Testis (tissue), 2 donors: ENCODE measurements at regions not wholly inside any gene's neighbourhood (a gene's known extent, or its start where the extent isn't known, plus 50 kb on each side); places are given as distances from the start of the nearest gene placed in this dataset.

ENCODE experiments used
- DNase-seq: peaks from one replicate; pipeline ENCODE4 v3.0.0-alpha.2; 2019
- H3K27ac ChIP-seq, 2 donors: fragments of 200-600 bp; sonication (generic); one replicate each; pipeline ENCODE4 v1.5.1; 2019
- H3K27me3 ChIP-seq: fragments of 200-600 bp; sonication (generic); one replicate; pipeline ENCODE4 v1.5.1; 2019
- H3K36me3 ChIP-seq: fragments of 200-600 bp; sonication (generic); one replicate; pipeline ENCODE4 v1.5.1; 2017; ENCODE audit warnings: low read depth; ENCODE audit errors: missing control alignments
- H3K4me1 ChIP-seq: fragments of 200-600 bp; sonication (generic); one replicate; pipeline ENCODE4 v1.5.1; 2019
- H3K4me3 ChIP-seq, 2 donors: fragments of 200-600 bp; sonication (generic); one replicate each; pipeline ENCODE4 v1.5.1; 2017 to 2019
- H3K9me3 ChIP-seq: fragments of 200-600 bp; sonication (generic); one replicate; pipeline ENCODE4 v1.5.1; 2017
- CTCF ChIP-seq, 3 experiments: fragments of 450-650 bp in 2 of 3; fragments of 200-600 bp in 1 of 3; sonication (generic) in 1 of 3; IDR thresholded peaks; one replicate each; pipeline ENCODE4 v1.5.1; 2016 to 2019; ENCODE audit warnings: antibody characterized with exemption in 3 of 3, mild to moderate bottlenecking in 2 of 3, moderate library complexity in 1 of 3
- POLR2A ChIP-seq: fragments of 450-650 bp; IDR thresholded peaks from one replicate; pipeline ENCODE4 v1.6.1; 2017; ENCODE audit warnings: antibody characterized with exemption, mild to moderate bottlenecking, moderate library complexity
- WGBS, 2 donors: methylation state at CpG; one replicate each; pipeline ENCODE4 v1.1.5; 2018; 5-methylcytosine and 5-hydroxymethylcytosine counted together
- intact Hi-C: fragments of 100-400 bp; cut with DNase I; formaldehyde crosslinking; loops from one replicate; pipeline ENCODE4 v1.15.1; 2023; ENCODE audit warnings: low total_unique reads

- H3K4me1 ChIP-seq: no peaks in the 10 kb centered on the region
- no peaks in the 10 kb centered on the region for H3K27me3 ChIP-seq
- H3K36me3 ChIP-seq: no peaks in the 10 kb centered on the region
- H3K9me3 ChIP-seq: no peaks in the 10 kb centered on the region
- WGBS, 2 donors: 68 to 75% methylated on average over 1 of the region's 1 CpG
- TF ChIP-seq POLR2A (no peak), CTCF (IDR thresholded peaks at IDR 0.05) (no peak)
- no peak overlapping the region for H3K4me3 ChIP-seq
- H3K27ac ChIP-seq: no peak overlapping the region
- intact Hi-C loops: no loop called here
- DNase-seq: no peak
Measured at GRCh38 chr2:34949316-34949715, 1350.2 kb upstream of the FAM98A start.

DNA sequence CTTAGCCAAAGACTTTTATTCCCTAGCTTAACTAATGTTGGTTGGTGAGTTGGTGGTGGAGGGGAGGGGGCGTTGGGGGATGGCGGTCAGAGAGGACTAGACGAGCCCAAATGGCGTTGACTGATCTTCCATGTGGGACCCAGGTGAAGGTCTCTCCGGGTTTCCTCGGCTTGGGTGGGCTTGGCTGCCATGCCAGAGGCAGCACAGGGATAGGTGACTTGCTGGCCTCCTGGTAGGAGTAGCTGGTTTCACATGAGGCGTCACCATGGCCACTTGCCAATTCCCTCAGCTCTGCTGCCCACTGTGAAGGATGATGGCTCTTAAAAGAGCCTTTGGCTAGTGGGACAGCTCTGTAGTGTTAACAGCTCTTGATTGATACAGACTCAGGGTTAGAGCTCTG is 1337.0 kb upstream of the FAM98A start:
- 91 to 100% methylated on average over 1 to 7 of the region's 7 CpGs for WGBS, 2 donors
- intact Hi-C loops: no loop called here
- Histone ChIP-seq H3K4me3 (no peak overlapping the region), H3K36me3 (no peaks in the 10 kb centered on the region), H3K27me3 (no peaks in the 10 kb centered on the region), H3K27ac (no peak overlapping the region), H3K9me3 (no peaks in the 10 kb centered on the region), H3K4me1 (no peaks in the 10 kb centered on the region)
- TF ChIP-seq CTCF (IDR thresholded peaks at IDR 0.05): no peak
- no peak for TF ChIP-seq POLR2A
- DNase-seq: no peak

DNA sequence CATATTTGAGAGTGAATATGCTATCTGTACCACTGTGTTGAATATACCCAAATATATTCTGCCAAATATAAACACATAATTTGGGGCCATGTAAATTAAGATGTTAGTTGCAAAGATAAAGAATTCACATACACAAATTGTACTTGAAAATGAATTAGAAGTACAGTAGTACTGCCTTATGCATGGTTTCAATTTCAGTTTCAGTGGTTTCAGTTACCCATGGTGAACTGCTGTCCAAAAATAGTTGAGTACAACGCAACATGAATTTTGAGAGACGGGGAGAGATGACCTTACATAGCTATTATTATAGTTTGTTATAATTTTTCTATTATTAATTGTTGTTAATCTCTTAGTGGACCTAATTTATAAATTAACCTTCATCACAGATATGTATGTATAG is 1313.0 kb upstream of the FAM98A start:
- H3K36me3 ChIP-seq: no peaks in the 10 kb centered on the region
- H3K4me3 ChIP-seq: no peak overlapping the region
- no peak for DNase-seq
- no peaks in the 10 kb centered on the region for H3K27me3 ChIP-seq
- WGBS, 2 donors: 81 to 83% methylated on average over 2 of the region's 2 CpGs
- no peak for TF ChIP-seq POLR2A
- TF ChIP-seq CTCF (IDR thresholded peaks at IDR 0.05): no peak
- no peaks in the 10 kb centered on the region for H3K9me3 ChIP-seq
- H3K27ac ChIP-seq: no peak overlapping the region
- H3K4me1 ChIP-seq: no peaks in the 10 kb centered on the region
- intact Hi-C loops: no loop called here

DNA sequence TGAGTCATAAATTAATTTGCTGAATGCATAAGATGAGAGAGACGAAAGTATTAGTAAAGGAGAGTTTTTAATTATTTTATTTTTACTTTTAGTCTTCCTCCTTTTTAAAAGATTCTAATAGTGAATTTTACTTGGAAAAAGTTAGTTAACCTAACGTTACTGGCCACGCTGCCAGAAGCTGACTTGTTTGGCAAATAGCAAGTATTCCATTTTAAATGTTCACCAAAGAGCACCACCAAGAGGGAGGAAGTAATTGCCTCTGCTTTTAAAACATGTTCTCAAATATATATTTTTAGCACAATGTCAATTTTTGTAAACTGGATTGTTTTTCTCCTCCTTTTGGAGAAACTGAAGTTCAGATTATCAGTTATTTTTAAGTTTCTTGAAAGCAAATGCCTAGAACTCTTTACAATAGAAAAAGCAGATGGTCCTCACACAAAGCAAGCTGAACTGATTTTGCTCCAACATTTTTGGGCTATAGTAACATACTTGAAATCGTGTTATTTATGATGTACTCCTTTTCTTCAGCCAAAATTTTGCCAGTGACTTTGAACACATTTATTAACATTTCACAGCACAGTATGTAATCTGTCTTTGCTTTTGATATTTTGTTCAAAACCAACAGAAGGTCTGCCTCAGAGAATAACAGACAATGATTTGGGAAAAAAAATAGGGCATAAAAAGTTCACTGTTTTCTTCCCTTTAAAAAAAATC is 1311.0 kb upstream of the FAM98A start:
- DNase-seq: no peak
- Histone ChIP-seq H3K27me3 (no peaks in the 10 kb centered on the region), H3K27ac (no peak overlapping the region), H3K36me3 (no peaks in the 10 kb centered on the region), H3K4me1 (no peaks in the 10 kb centered on the region), H3K9me3 (no peaks in the 10 kb centered on the region), H3K4me3 (no peak overlapping the region)
- whole genome bisulfite sequencing, 2 donors: 47 to 52% methylated on average over 4 of the region's 4 CpGs
- TF ChIP-seq POLR2A (no peak), CTCF (IDR thresholded peaks at IDR 0.05) (no peak)
- intact Hi-C loops: no loop called here

DNA sequence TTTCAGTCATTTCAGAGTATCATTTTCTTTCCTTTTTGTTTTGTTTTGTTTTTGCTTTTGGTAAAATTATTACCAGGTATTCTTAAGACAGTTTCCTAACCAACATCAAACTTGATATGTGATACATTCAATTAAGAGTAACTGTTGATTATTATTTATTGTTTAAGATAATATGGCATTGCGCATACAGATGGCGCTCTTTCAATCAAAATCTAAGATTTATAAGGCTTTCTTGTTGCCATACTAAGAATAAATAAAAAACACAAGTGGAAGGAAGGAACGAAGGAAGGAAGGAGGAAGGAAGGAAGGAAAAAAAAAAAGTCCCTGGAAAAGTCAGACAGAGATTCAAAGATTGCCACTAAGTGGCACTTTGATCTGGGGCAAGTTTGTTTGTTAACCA is 1308.7 kb upstream of the FAM98A start:
- H3K27me3 ChIP-seq: no peaks in the 10 kb centered on the region
- DNase-seq: no peak
- no peaks in the 10 kb centered on the region for H3K9me3 ChIP-seq
- intact Hi-C loops: no loop called here
- no peak overlapping the region for H3K27ac ChIP-seq
- H3K4me3 ChIP-seq: no peak overlapping the region
- 94 to 95% methylated on average over 3 of the region's 3 CpGs for WGBS, 2 donors
- no peaks in the 10 kb centered on the region for H3K36me3 ChIP-seq
- no peak for TF ChIP-seq CTCF (IDR thresholded peaks at IDR 0.05)
- TF ChIP-seq POLR2A: no peak
- H3K4me1 ChIP-seq: no peaks in the 10 kb centered on the region
